NOMO-1 (cell line): ENCODE measurements at regions not wholly inside any gene's neighbourhood (a gene's known extent, or its start where the extent isn't known, plus 50 kb on each side); places are given as distances from the start of the nearest gene placed in this dataset.
"Not testable (repeated sequence)": the region's sequence is repeated elsewhere in the genome, so short reads cannot be mapped to it uniquely, and the experiment has no call there.

Experiments
- DNase-seq, 2 experiments: peaks; one replicate each; lab custom pipeline; 2025; ENCODE audit not compliant: unreplicated experiment in 2 of 2; lab: John Stamatoyannopoulos, UW

GRCh38 chr7:17113770-17114169 lies 184.7 kb upstream of the AHR start:
- not testable (repeated sequence) for DNase-seq

GRCh38 chr7:17118412-17118811 lies 180.0 kb upstream of the AHR start:
- DNase-seq: no peak

- no peak for DNase-seq
Measured at GRCh38 chr7:17120756-17121155, 177.7 kb upstream of the AHR start.

- no peak for DNase-seq
Measured at GRCh38 chr7:17121671-17122070, 176.8 kb upstream of the AHR start.

GRCh38 chr7:17123020-17123419 lies 175.4 kb upstream of the AHR start:
- DNase-seq: peak; percentile 45 to 91

- no peak for DNase-seq
Measured at GRCh38 chr7:17126413-17127268, 171.8 kb upstream of the AHR start.

- no peak for DNase-seq
Measured at GRCh38 chr7:17129218-17129617, 169.2 kb upstream of the AHR start.

- DNase-seq: no peak
Measured at GRCh38 chr7:17130281-17131059, 168.0 kb upstream of the AHR start.

GRCh38 chr7:17131060-17131345 lies 167.4 kb upstream of the AHR start:
- no peak for DNase-seq

GRCh38 chr7:17131983-17132655 lies 166.3 kb upstream of the AHR start:
- DNase-seq: no peak

- no peak for DNase-seq
Measured at GRCh38 chr7:17132726-17133125, 165.7 kb upstream of the AHR start.

GRCh38 chr7:17133977-17134376 lies 164.5 kb upstream of the AHR start:
- no peak for DNase-seq

- no peak for DNase-seq
Measured at GRCh38 chr7:17134786-17135185, 163.7 kb upstream of the AHR start.

GRCh38 chr7:17136126-17136525 lies 162.3 kb upstream of the AHR start:
- DNase-seq: no peak

GRCh38 chr7:17139081-17139480 lies 159.4 kb upstream of the AHR start:
- no peak for DNase-seq

- DNase-seq: no peak
Measured at GRCh38 chr7:17140406-17140805, 158.0 kb upstream of the AHR start.

- peak in 1 of 2 experiments; percentile 27 for DNase-seq
Measured at GRCh38 chr7:17142831-17143541, 155.5 kb upstream of the AHR start.

GRCh38 chr7:17144322-17144721 lies 154.1 kb upstream of the AHR start:
- DNase-seq: peak; percentile 10 to 35

GRCh38 chr7:17146621-17147020 lies 151.8 kb upstream of the AHR start:
- no peak for DNase-seq

GRCh38 chr7:17147409-17147808 lies 151.0 kb upstream of the AHR start:
- no peak for DNase-seq

- DNase-seq: peak; percentile 57 to 89
Measured at GRCh38 chr7:17150018-17150417, 148.4 kb upstream of the AHR start.
